ENCODE measurements at regions not wholly inside any gene's neighbourhood (a gene's known extent, or its start where the extent isn't known, plus 50 kb on each side); places are given as distances from the start of the nearest gene placed in this dataset.

GRCh38 chr13:68293631-68294030, 1063.5 kb upstream of the PCDH9 start:
- DNase-seq (ENCODE audit: low spot score): no peak

GRCh38 chr13:68292601-68293000, 1062.5 kb upstream of the PCDH9 start:
- DNase-seq (ENCODE audit: low spot score): no peak

DNA sequence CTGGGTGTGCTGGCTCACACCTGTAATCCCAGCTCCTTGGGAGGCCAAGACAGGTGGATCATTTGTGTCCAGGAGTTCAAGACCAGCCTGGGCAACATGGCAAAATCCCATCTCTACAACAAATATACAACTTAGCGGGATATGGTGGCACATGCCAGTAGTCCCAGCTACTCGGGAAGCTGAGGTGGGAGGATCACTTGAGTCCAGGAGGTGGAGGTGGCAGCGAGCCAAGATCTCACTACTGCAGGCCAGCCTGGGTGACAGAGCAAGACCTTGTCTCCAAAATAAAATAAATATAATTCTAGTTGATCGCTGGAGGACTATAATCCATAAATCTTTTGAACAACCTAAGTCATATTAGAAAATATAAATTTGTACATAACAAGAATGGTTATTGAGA, 1061.5 kb upstream of the PCDH9 start:
- no peak for DNase-seq (ENCODE audit: low spot score)

GRCh38 chr13:68275758-68276157, 1045.6 kb upstream of the PCDH9 start:
- no peak for DNase-seq (ENCODE audit: low spot score)

DNA sequence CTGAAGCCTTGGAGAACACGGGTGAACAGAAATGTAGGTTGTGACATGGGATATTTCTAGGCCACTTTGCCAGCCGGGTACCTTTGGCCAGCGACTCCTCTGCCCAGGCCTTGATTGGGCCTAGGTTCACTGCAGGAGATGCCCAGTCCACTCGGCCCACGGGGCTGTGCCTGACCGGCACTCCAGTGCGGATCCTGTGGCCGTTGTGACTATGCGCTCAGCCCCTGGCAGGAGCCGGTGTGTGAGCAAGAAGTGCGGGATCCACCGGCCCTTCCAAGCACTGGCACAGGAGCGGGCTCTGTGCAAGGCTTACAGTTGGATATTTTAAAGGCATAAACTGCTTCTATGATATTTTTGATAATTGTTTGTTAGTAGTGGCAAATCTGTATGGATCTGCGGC, 1042.5 kb upstream of the PCDH9 start:
- DNase-seq (ENCODE audit: low spot score): no peak

GRCh38 chr13:68264692-68265091, 1034.6 kb upstream of the PCDH9 start:
- no peak for DNase-seq (ENCODE audit: low spot score)

DNA sequence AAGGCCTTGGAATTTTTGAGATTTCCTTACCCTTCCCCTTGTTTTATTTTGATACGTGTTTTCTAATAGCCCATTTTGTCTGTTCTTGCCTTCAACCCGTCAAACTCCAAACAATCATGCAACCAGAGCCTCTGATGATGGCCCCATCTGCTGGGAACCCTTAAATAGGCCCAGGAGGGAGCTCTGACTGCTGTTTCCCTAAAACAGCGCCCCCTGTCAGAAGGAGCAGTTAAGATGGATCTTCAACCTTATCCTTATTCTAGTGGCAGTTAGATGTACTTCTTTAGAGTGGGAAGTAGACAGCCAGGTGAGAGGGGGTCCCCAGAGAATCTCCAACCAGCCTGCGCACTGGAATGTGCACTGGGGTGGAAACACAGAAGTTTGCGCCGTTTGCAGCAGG, 1031.0 kb upstream of the PCDH9 start:
- no peak for DNase-seq (ENCODE audit: low spot score)

DNA sequence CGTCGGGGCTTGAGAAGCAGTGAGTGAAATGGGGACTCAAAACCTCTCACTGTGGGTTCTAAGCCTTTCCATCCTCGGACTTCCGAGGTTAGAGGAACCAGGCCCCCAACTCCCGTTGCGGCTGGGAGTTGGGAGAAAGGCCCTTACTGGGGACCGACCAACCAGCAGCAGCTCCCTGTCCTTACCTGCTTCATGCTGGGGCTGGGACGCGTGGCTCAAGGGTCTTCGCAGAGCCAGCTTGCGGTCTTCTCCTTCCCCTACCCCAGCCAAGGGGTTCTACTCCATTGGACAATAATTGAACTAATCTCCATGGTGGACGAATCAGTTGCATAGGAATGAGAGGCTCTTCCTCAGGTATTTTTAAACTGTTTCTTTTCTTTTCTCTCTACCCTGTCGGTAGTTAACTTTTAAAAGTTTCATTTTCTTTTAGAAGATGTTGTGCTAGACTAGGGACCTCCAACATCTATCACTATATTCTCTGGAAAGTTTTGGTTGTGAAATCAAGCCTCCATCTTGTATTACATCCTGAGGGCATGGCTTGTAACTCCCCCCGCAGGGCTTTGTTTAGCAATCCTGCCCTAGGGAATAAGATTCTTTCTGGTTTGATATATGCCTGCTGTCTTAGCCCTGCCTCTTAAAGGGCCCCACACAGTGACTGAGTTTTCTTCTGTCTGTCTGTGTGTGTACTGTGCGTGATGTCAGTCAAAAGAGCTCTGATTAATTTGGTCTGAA, 1027.1 kb upstream of the PCDH9 start:
- no peak for DNase-seq (ENCODE audit: low spot score)

DNA sequence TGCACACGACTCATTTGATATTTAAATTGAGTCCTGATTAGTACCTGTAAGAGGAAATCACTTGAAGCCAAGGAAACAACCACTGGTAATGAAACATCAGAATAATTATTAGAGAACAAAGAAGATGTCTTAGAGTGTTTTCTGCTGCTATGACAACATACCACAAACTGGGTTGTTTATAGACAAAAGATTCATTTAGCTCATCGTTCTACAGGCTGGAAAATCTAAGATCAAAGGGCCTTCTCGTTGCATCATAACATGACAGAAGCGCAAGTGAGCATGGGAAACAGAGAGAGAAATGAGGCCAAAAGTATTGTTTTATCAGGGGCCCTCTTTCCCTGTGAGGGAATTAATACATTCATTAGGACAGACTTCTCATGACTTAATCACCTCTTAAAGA, 1024.0 kb upstream of the PCDH9 start:
- DNase-seq (ENCODE audit: low spot score): no peak

- no peak for DNase-seq (ENCODE audit: low spot score)
These were observed 1004.1 kb upstream of the PCDH9 start for GRCh38 chr13:68234274-68234673.

- no peak for DNase-seq (ENCODE audit: low spot score)
These were observed 1002.4 kb upstream of the PCDH9 start for GRCh38 chr13:68232351-68233130.

DNA sequence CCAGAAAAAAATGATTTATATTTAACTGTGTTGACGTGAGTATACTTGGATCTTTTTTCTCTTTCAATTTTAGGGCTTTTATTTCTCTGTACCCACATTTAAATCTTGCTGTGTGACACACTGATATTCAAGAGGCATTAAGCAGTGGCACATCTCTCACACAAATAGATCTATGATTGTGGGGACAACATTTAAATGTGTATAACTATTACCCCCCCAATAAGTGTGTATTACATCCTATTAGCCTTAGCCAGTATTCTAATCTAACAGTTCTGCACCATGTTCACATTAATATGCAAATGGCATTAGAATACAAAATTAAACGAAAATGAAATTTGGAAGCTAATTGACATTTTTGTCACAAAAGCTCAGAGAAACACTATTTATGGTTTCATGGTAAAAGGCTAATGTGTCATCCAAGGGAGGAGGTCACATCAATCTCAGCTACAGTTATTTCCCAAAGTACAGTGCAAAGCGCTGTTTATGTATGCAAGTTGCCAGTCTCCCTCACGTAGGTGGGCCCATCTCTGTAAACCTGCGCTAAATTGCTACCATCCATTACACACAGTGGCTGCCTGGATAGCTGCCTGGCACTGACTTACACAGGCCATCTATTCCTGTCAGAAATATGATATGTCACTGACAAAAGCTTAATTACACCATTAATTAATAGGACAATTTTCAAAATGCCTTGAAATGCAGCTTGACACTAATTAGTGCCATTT, 984.7 kb upstream of the PCDH9 start:
- no peak for DNase-seq (ENCODE audit: low spot score)

DNA sequence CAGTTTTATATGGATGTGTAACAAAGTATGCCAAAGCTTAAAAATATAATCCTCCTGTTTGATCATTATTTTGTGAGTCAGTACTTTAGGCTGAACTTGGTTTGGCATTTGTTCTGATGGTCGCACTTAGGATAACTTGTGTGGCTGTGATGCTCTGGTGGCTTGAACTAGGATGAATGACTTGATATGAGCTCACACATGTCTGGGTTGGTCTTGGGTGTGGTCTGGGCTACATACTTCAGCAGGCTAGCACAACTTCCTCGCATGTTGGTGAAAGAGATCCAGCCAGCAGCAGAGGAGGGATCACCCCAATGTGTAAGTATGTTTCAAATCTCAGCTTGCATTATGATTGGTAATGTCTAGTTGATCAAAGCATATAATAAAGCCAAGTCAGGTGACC, 969.1 kb upstream of the PCDH9 start:
- no peak for DNase-seq (ENCODE audit: low spot score)

DNA sequence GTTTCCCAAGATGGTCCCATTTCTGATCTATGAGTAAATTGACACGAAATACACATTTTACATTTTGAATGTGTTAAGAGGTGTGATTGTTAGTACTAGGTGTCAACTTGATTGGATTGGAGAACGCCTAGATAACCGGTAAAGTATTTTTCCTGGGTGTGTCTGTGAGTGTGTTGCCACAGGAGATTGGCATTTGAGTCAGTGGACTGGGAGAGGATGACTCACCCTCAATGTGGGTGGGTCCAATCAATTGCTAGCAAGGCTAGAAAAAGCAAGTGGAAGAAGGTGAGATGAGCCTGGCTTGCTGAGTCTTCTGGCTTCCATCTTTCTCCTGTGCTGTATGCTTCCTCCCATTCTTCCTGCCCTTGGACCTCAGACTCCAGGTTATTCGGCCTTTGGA, 960.7 kb upstream of the PCDH9 start:
- no peak for DNase-seq (ENCODE audit: low spot score)

DNA sequence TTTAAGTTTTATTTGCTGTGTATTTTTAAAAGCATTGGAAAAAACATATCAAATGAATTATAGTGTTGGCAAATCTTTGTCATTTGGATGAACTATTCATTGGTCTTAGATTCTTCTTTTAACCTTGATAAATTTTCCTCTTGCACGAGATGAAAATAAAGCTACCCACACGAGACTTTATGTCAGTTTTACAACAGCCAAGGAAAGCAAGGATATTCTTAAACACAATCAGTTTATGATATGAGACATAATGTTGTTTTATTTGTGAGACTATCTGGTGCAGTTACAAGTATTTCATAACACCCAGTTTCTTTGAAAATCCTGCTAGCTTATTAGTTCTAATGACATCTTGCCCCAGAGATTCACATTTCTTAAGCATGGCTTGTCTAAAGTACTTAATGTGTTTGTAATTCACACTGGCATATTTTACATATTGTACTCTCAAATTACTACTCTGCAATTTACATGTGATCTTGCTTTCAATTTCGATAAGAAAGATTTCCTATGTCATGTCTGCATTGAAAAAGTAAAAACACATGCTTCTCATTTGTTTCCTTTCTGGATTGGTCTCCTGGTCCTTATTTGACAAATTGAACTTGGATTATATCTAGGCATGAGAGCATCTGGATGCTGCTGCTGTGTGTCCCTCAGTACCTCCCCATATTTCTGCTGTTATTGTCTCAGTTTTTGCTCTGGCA, 955.5 kb upstream of the PCDH9 start:
- DNase-seq (ENCODE audit: low spot score): no peak

DNA sequence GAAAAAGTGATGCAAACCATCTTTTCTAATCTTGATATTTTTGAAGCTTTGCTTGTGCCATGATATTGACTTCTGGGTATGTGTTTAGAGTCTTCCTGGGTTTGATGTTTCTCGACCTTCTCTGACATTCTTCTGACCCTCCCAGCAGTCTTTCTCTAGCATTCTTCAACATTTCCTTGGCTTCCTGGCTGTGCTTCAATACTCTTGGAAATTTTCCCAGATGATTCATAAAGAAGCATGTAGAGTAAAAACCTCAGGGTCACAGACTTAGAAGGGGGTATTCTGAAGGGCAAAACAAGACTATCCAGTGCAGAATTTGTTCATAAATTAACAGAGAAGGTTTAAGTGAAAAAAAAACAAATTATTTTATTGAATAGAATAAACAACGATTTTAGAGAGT, 946.3 kb upstream of the PCDH9 start:
- no peak for DNase-seq (ENCODE audit: low spot score)

- DNase-seq (ENCODE audit: low spot score): no peak
These were observed 944.8 kb upstream of the PCDH9 start for GRCh38 chr13:68174893-68175292.

DNA sequence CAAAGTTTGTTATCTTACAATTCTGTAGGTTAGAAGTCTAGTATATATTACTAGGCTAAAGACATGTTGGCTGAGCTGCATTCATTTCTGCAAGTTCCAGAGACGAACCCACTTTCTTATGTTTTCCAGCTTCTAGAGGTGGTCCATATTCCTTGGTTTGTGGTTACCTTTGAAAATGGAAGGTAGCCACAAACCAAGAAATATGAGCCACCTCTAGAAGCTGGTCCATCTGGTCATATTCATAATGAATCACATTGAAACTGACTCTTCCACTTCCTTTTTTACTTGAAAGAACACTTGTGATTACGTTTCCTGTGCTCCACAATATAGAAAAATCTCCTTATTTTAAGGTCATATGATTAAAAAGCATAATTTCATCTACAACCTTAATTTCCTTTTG, 943.0 kb upstream of the PCDH9 start:
- DNase-seq (ENCODE audit: low spot score): no peak

DNA sequence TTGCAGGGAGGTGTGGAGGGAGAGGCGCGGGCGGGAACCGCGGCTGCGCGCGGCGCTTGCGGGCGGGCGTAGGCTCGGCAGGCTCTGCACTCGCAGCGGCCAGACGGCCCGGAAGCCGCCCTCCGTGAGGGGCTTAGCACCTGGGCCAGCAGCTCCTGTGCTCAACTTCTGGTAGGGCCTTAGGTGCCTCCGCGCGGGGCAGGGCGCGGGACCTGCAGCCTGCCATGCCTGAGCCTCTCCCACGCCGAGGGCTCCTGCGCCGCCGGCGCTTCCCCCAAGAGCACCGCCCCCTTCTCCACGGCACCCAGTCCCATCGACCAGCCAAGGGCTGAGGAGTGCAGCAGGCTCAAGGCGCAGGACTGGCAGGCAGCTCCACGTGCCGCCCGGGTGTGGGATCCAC, 940.8 kb upstream of the PCDH9 start:
- DNase-seq (ENCODE audit: low spot score): no peak

GRCh38 chr13:68168448-68168847, 938.3 kb upstream of the PCDH9 start:
- no peak for DNase-seq (ENCODE audit: low spot score)

DNA sequence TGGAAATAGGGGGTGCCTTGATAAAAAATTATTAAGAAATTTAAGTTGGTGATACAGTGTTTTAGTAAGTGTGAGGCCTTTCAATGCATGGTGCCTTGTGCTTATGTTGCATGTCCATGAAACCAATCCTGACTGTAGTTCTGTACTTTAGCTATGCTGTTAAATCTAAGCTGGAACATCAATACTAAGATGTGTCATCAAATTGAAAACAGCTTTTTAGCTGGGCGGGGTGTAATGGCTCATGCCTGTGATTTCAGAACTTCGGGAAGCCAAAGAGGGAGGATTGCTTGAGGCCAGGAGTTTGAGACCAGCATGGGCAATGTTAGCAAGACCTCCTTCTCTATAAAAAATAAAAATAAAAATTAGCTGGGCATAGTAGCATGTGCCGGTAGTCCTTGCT, 930.3 kb upstream of the PCDH9 start:
- DNase-seq (ENCODE audit: low spot score): peak; percentile 4

DNA sequence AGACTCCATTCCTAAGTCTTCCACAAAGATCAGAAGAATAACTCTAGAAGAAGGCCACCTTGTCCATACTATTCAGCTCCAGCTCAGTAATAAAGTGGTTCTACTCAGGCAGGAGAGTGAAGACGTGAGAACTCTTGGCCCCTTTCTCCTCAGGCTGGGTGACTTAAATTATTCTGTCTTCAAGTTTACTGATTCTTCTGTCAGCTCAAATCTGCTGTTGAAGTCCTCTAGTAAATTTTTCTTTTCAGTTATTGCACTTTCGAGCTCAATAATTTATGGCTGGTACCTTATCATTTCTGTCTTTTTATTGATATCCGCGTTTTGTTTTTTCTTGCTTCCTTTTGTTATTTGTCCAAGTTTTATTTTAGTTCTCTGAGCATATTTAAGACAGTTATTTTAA, 922.3 kb upstream of the PCDH9 start:
- no peak for DNase-seq (ENCODE audit: low spot score)

DNA sequence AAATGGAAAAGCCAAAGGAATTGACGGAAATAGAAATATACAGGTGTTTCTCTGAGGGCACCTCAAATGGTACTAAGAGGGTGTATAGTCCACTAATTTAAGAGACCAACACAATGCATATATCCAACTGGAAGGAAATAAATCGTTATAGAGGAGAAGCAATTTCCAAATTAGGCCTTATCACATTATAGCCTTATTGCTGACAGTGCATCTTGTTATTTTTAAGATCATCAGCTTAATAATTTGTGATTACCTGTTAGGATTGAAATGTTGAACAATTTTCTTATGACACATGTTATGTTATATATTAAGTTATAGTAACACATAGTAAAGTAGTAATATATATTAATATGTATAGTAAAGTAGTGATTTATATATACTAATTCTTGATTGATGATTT, 915.7 kb upstream of the PCDH9 start:
- DNase-seq (ENCODE audit: low spot score): no peak
